ENCODE measurements at regions not wholly inside any gene's neighbourhood (a gene's known extent, or its start where the extent isn't known, plus 50 kb on each side); places are given as distances from the start of the nearest gene placed in this dataset.

DNA sequence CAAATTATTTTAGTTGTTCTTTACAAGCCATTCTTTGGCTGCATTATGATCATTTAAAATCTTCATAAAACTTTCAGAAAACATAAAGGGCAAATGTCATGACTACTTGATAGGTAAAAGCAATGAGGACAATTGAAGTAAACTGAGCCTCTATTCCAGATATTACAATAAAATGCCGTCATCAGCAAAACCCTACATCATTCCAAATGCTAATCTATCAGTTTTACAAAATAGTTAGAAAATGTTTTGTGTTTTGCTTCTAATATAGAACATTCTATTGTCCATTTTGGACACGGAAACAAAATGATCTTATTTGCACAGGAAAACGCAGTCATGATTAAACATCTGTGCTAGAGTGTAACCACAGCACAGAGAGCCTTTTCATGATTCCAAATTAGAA is 1330.6 kb upstream of the ADGRL3 start:
- no peak for TF ChIP-seq EZH2phosphoT487 (IDR thresholded peaks at IDR 0.05; ENCODE audit: insufficient read depth, low read depth)
- TF ChIP-seq EZH2 (IDR thresholded peaks at IDR 0.05; ENCODE audit: insufficient read depth, poor library complexity, severe bottlenecking): no peak

All from GM23248 (cell line).